ENCODE measurements at regions not wholly inside any gene's neighbourhood (a gene's known extent, or its start where the extent isn't known, plus 50 kb on each side); places are given as distances from the start of the nearest gene placed in this dataset.

DNA sequence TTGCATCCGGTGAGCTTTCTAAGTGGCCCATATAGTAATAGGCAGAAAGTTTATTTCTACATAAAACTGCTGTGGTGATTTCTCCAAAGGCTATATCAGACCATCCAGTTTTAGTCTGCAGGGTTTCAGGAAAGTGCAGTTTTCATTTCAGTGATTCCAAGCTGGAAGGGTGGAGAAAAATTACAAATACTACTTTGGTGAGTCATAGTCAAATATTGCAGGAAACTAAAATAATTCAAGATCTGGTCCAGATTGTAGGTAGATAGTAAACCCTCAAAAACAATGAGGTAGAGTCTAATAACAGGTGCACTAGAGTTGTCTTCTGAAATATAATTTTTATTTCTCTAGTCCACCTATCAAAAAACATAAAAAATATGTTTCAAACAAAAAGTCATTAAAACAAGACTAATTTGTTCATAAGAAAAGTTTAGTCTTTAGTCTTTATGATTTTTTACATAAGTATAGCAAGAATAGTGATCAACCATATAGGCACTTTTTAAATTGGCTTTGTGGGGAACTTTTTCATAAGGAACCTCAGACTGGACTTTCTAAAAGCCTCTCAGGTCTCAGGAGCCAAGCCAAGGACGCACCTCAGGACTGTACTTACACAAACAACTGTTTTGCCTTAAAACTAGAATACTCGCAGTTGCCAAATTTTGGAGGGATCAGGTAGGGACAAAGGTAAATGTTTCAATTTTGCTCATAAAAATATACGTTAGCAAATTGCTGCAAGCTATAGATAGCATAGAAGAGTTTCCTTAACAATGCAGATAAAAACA is 101.8 kb upstream of the TLR3 start:
- DNase-seq (ENCODE audit: low read depth in 2 of 3, low spot score in 2 of 3): no peak

DNA sequence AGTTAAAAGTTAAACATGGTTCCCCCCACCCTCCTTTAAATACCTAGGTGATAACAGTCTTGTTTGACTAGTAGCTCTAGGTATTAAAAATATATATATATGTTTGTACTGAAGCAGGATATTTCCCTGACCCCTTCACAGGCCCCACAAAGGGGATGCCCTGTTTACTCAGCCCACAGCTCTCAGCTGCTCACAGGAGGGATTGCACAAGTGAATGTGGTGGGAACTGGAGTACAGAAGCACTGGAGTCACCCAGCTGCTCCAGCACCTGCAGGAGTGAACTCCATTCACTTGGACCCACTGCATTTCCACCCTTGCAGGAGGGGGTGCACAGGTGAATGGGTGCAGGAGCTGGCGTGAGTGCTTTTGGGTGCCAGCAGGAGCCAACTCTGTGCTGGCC is 99.3 kb upstream of the TLR3 start:
- no peak for DNase-seq (ENCODE audit: low read depth in 2 of 3, low spot score in 2 of 3)

DNA sequence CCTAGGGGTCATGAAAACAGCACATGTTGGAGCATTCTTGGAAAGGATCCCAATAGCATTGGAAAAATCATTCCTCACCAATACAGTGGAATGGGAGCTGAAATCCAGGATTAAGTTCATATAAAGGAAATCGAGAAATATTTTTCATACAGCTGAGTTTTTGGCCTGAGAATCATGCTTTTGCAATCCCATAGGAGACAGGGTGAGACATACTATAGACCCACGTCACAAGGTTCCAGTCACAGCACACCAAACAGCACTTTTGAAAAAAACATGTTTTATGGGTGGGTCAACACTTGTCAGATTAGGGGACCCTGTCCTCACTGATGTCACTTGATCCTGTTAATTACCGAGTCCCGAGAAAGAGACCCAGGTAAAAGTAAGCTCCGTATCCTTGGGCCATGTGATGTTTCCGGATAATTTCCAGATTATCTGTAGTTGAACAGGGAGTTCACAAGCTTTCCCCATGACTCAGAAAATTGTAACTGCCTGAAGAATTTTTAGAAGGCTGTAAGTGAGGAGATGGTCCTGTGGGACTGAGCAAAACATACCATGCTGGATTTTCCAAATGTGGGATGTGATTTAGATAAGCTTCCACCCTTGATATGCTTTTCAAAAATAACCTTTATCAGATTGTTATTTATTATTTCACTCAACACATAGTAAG is 80.9 kb upstream of the TLR3 start:
- DNase-seq (ENCODE audit: low read depth in 2 of 3, low spot score in 2 of 3): no peak

DNA sequence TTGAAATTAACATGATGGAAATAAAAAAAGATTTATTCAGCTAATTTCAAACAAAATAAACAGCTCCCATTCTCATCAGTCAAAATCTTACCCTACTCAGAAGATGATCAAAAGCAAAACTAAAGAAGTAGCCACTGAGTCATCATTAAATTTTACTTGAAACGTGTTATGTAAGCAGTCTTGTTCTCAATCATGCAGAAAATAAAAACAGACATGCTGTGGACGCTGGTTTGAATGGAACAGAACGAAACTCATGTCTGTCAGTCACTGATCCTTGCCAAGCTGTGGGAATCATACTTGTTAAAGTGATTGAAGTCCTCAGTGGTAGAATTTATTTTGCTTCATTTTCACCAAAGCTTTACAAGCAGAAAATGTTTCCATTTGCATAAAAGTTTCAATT is 77.2 kb upstream of the TLR3 start:
- DNase-seq (ENCODE audit: low read depth in 2 of 3, low spot score in 2 of 3): no peak

DNA sequence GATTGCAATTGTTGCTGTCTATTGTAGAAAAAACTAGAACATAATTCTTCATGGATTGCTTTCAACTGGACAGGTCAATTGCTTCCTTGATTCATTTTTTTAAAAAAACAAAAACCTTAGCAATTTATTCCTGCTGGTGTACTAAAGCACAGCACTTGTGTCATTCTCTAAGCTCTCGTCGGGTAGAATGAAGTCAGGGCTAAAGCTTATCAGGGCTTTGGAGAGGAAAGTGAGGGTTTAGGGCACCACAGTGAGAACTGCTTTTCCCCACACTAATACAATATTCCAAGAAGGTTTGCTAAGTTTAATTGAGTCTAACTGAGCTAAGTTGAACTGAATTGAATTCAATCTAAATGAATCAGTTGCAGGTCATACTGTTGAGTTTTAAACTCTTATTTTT is 76.4 kb upstream of the TLR3 start:
- no peak for DNase-seq (ENCODE audit: low read depth in 2 of 3, low spot score in 2 of 3)

DNA sequence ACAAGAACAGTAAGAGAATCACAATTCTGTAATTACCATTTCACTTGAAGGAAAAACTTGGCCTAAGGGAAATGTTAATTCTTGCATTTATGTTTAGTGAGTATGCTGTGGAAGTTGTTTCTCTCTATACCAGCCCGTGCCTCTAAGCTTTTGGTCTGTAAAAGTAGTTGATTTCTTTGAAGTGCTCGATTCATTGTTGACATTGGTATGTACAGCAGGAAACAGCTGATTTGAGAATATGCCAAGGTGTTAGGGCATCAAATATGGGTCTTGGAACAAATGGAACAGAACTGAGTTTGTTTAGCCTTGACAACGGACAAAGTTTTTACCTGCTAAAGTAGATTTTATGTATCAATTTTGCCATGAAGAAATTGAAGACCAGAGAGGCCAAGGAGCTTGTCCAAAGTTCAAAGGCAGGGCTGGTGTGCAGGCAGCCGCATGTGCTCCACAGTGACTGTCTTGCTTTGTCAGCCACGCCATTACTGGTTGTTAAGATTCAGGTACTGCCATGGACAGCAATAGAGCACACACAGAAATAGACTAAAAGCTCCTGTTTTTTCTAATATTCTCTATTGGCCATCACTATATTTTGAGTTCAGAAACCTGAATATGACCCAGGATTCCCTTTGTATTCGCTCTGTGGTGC is 75.5 kb upstream of the TLR3 start:
- DNase-seq (ENCODE audit: low read depth in 2 of 3, low spot score in 2 of 3): no peak

DNA sequence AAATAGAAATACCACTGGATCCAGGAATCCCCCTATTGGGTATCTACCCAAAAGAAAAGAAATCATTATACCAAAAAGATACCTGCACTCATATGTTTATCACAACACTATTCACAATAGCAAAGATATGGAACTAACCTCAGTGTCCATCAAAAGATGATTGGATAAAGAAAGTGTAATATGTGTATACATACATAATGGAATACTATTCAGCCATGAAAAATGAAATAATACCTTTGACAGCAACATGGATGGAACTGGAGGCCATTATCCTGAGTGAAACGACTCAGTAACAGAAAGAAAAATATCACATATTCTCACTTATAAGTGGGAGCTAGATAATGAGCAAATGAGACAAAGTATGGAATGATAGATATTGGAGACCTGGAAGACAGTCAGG is 74.2 kb upstream of the TLR3 start:
- no peak for DNase-seq (ENCODE audit: low read depth in 2 of 3, low spot score in 2 of 3)

DNA sequence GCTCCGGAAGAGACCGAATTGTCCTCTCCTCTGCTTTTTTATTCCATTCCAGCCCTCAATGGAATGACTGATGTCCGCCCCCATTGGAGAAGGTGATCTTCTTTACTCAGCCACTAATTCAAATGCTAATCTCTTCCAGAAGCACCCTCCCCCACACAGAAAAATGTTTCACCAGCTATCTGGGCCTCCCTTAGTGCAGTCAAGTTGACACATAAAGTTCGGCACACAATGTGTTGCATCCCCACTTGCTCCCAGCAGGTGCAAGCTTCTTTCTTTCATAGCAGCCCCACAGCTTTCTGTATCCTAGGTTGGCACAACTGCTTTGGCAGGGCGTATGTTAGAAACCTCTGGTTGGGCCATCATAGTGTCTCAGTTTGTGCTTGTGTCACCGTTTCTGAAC is 73.3 kb upstream of the TLR3 start:
- DNase-seq (ENCODE audit: low read depth in 2 of 3, low spot score in 2 of 3): no peak

DNA sequence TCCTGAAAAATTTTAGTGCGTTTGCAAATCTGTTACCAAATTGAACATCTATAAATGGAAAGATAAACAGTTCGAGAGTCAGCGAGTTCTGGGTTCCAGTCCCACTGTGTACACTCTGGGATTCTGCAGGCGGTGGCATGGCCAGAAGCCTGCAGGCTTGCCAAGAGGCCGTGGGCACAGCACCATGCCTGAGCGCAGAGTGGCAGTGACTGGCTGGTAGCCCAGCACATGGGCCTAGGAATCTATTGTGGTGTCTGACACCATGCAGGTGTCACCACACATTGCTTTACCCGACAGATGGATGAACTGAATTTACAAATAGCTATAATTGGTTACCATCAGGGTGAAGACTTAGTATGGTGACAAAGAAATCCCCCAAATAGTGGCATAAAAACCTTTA is 71.7 kb upstream of the TLR3 start:
- DNase-seq (ENCODE audit: low read depth in 2 of 3, low spot score in 2 of 3): no peak

DNA sequence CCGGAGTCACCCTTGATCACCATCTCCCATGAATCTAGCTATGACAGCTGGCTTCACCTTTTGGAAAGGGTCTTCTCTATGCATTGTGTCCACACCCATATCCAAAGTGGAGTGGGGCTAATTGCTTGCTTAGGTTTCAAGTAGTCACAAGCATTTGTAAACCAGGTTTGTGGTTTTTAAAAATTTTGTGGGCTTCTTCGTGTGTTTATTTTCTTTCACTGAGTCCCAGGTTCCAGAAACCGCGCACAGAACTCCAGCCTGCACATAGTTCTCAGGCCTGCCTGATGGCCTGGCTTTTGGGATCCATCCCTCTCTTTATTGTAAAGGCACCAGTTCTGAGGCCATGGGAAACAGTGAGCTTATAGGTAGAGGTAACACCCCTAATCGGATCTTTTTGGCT is 70.2 kb upstream of the TLR3 start:
- no peak for DNase-seq (ENCODE audit: low read depth in 2 of 3, low spot score in 2 of 3)

DNA sequence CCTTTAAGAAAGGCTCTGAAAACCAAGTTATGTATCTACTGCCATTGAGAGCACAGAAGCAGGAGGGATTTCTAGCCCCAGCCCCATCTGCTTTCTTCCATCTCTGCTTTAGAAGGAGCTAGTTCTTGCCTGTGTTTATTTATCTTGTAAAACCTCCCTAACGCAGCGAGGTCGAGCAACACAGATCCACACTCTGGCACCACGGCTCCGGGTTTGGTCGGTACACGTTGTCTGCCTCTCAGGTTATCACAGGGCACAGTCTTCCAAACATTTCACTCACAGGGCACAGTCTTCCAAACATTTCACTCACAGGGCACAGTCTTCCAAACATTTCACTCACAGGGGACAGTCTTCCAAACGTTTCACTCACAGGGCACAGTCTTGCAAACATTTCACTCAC is 69.7 kb upstream of the TLR3 start:
- DNase-seq (ENCODE audit: low read depth in 2 of 3, low spot score in 2 of 3): no peak

DNA sequence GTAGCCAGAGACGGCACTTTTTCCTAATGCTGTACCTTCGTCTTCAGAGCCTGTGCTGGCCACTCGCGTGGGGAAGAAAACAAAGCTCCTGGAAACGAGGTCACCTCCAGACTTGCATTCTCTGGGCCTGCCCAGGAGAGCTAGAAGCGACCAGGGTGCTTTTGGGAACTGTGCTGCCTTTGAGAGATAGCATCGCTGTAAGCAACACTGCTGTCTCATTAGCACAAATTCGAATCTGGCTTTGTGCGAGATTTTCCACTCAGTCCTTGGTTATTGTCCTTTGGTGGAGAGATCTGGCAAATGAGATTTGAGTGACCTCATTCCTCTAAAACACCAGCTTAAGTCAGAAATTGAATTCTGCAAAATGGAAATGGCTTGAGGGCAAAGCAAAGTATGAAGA is 66.1 kb upstream of the TLR3 start:
- no peak for DNase-seq (ENCODE audit: low read depth in 2 of 3, low spot score in 2 of 3)

DNA sequence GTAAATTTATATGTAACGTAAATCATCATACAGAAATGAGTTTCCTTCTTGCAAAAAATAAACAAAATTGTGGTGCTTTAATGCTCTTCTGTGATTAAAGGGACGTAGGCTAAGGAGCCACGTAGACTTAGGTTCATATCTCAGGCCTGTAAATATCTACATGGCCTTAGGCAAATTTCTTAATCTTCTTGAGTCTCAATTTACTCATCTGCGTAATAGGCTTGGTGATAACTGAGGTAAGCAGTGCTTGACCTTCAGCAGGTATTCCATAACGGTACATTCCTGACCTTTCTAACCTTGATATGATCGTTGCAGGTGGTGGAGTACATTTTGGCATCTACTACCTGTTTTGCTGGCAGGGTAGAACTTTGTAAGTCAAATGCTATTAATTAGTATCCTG is 65.2 kb upstream of the TLR3 start:
- no peak for DNase-seq (ENCODE audit: low read depth in 2 of 3, low spot score in 2 of 3)

DNA sequence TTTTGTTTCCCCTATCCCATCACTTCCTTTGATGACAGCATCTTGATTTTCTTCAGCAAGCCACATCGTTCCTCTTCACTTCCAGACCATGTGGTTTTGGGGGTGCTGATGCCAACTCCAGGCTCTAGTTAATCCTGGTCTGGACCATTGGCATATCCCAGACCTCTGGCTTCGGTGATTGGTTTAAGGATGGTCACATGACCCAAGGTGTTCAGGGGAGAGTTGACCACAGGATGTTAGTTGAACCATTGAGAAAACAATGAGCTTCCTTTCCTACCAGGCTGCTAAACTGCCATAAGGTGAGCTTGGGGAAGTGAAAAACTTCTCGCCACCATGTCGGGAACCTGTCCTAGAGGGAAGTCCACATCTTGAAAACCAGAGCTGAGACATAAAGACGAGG is 60.9 kb upstream of the TLR3 start:
- DNase-seq (ENCODE audit: low read depth in 2 of 3, low spot score in 2 of 3): no peak

DNA sequence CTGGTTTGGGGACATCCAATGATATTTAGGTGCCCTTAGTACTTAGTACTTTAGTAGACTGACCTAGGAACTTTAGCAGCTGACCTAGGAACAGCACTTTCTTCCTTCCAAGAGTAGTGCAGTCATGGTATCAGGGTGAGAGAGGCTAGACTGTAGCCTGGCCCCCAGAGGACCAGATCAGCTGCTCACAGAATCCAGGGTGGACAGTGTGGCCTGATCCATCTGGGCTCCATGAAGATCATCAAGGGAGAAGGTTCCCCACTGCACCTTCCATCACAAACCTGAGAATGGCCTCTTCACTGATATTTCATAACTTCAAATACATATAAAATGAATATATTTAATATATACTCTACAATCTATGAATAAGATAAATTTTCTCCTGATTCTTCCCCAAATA is 59.0 kb upstream of the TLR3 start:
- DNase-seq (ENCODE audit: low read depth in 2 of 3, low spot score in 2 of 3): no peak

DNA sequence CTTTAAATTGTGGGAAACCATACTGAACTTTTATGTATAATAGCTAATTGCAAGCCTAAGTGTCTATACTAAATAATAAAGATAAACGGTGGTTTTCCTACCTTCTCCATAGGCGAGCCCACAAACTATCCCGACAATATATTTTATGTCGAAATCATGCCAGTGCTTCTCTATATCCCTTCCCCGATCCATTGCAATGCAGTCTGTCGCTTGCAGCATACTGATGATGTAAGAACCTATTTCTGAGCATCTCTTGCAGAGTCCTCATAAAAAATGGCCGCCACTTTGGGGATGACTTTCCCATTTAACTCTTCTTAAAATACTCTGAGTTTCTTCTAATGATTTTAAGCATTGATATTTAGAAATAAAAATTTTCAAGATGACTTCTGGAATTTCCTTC is 58.1 kb upstream of the TLR3 start:
- DNase-seq (ENCODE audit: low read depth in 2 of 3, low spot score in 2 of 3): no peak

DNA sequence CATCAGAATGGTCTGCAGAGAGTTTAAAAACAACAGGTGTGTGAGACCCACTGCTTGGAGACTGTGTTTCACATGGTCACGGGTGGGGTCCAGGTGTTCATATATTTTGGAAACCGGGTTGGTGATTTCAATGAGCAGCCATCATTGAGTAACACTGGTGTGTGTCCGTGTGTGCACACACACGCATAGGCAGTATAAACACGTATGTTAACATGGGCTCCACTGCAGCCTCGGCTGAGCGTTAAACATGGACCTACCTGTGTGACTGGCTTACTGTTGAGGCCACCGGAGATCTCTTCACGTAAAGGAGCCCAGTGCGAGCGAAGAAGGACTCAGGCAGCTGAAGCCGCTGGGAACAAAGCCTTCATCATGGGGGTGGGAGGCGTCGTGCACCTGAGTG is 56.9 kb upstream of the TLR3 start:
- DNase-seq (ENCODE audit: low read depth in 2 of 3, low spot score in 2 of 3): no peak

DNA sequence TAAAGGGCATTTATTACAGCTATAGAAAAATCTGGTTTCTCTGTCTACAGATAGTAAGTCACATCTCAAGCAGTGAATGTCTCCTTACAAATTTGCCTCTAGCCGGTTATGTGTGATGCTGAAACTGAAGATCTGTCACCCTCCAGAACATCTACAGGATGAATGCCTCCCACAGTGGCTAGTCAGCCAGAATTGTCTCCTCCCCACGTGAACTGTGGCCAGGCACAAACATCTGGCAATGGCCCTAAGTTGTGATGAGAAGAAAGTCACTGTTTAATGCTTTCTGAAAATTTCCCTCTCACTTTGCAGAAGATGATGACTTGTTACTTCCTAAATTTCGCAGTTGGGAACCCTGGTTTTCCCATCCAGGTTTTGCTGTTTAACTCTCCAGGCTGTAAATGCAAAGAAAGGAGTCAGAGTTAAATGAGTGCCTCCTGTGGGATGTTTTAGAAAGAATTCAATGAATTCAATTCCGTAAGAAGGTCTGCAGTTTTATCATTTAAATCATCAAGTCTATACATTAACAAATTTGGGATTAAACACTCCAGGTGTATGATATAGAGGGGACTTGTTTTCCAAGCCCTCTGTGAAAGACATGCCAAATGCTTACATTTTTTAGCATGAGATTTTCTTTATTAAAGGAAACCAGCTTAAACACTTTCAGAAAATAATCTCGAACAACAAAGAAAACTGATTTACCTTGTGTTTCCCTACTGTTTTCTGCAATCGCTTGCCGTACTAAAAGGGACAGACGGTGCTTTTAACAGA is 55.4 kb upstream of the TLR3 start:
- no peak for DNase-seq (ENCODE audit: low read depth in 2 of 3, low spot score in 2 of 3)

DNA sequence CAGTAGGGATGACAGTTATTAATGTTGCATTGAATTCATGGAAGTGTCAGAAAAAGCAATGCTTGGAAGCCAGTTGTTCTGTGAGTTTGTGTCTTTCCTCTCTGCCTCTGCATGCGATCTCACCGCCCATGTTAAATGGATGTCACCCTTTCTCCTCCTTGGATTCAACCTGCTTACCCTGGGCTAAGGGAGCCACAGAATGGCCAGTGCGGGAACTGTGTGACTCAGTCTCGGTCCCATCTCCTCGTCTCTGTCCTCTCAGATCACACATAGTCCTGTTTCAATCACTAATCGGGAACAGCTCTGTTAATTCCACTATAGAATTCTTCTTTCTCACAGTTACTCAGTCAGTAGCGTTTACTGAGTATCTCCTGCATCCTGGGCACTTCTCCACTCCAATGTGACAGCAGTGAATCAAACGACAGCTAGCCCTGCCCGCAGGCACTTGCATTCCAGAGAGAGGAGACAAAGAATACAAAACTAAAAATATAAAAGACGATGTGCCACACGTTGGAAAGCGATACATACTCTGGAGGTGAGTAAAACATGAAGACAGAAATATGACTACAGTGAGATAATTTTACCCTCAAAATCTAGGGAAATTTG is 53.6 kb upstream of the TLR3 start:
- no peak for DNase-seq (ENCODE audit: low read depth in 2 of 3, low spot score in 2 of 3)

DNA sequence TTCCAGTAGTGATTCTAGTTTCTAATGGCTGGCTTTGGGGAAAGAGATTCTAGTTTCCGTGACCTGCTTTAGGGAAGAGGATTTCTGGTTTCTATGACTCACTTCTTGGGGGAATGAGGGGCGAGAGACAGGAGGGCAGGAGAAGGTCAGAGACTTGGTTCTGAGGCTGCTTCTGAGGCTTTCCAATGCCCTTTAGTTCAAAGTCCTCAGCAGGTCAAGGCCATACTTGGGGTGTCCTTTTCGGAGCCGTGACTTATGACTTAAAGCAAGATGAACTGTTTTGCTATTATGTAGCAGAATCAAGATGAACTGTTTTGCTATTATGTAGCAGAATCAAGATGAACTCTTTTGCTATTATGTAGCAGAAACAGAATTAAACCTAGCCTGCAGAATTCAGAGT is 52.2 kb upstream of the TLR3 start:
- DNase-seq (ENCODE audit: low read depth in 2 of 3, low spot score in 2 of 3): no peak

DNA sequence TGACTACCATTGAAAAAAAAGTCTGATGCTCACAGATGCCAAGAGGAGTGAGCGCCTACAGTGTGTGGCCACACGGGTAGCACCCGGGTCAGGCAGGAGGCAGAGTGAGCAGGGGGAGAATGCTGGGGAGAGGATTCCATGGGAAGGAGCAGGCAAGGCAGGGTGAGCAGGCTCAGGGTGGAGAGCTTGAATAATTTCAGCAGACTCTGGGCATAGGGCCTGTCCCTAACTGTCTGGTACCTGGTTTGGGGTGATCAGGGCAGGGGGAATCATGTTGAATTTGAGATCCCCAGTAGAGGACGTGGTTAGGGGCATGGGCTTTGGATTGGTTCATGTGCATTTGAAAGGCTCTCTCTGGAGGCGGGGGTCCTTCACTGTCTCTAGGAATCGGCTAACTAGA is 51.2 kb upstream of the TLR3 start:
- DNase-seq (ENCODE audit: low read depth in 2 of 3, low spot score in 2 of 3): no peak

All from hematopoietic multipotent progenitor cell (in vitro differentiated cells).